ENCODE measurements at regions not wholly inside any gene's neighbourhood (a gene's known extent, or its start where the extent isn't known, plus 50 kb on each side); places are given as distances from the start of the nearest gene placed in this dataset.
"Not testable (repeated sequence)": the region's sequence is repeated elsewhere in the genome, so short reads cannot be mapped to it uniquely, and the experiment has no call there.

GRCh38 chr3:27813255-27813654, 91.1 kb upstream of the EOMES start:
- no peak overlapping the region for H3K27ac ChIP-seq (ENCODE audit: low read length)
- no peaks in the 10 kb centered on the region for H3K27me3 ChIP-seq (ENCODE audit: control insufficient read depth in 1 of 2, insufficient read depth in 2 of 2, low read length in 2 of 2)
- H3K4me1 ChIP-seq (ENCODE audit: control insufficient read depth, insufficient read depth, low read length), result no peaks in the 10 kb centered on the region
- H3K4me3 ChIP-seq (ENCODE audit: low read length in 2 of 2), result no peak overlapping the region
- no peaks in the 10 kb centered on the region for H3K36me3 ChIP-seq (ENCODE audit: control insufficient read depth in 2 of 2, insufficient read depth in 2 of 2, low read length in 2 of 2)
- no peak overlapping the region for H3K9ac ChIP-seq (ENCODE audit: low read length in 2 of 2)
- no peaks in the 10 kb centered on the region for H3K9me3 ChIP-seq (ENCODE audit: control insufficient read depth in 2 of 2, low read length in 2 of 2)

- not testable (repeated sequence) for H3K36me3 ChIP-seq (ENCODE audit: control insufficient read depth in 2 of 2, insufficient read depth in 2 of 2, low read length in 2 of 2); H3K4me3 ChIP-seq (ENCODE audit: low read length in 2 of 2); H3K9ac ChIP-seq (ENCODE audit: low read length in 2 of 2); H3K4me1 ChIP-seq (ENCODE audit: control insufficient read depth, insufficient read depth, low read length); H3K27ac ChIP-seq (ENCODE audit: low read length); H3K27me3 ChIP-seq (ENCODE audit: control insufficient read depth in 1 of 2, insufficient read depth in 2 of 2, low read length in 2 of 2); H3K9me3 ChIP-seq (ENCODE audit: control insufficient read depth in 2 of 2, low read length in 2 of 2)
Measured at GRCh38 chr3:27821609-27822008, 99.5 kb upstream of the EOMES start.

- H3K36me3 ChIP-seq (ENCODE audit: control insufficient read depth in 2 of 2, insufficient read depth in 2 of 2, low read length in 2 of 2), result no peaks in the 10 kb centered on the region
- H3K27ac ChIP-seq (ENCODE audit: low read length), result no peak overlapping the region
- H3K9me3 ChIP-seq (ENCODE audit: control insufficient read depth in 2 of 2, low read length in 2 of 2), result no peaks in the 10 kb centered on the region
- no peak overlapping the region for H3K4me3 ChIP-seq (ENCODE audit: low read length in 2 of 2)
- no peaks in the 10 kb centered on the region for H3K27me3 ChIP-seq (ENCODE audit: control insufficient read depth in 1 of 2, insufficient read depth in 2 of 2, low read length in 2 of 2)
- no peaks in the 10 kb centered on the region for H3K4me1 ChIP-seq (ENCODE audit: control insufficient read depth, insufficient read depth, low read length)
- H3K9ac ChIP-seq (ENCODE audit: low read length in 2 of 2), result no peak overlapping the region
Measured at GRCh38 chr3:27824312-27825200, 102.4 kb upstream of the EOMES start.

- H3K36me3 ChIP-seq (ENCODE audit: control insufficient read depth in 2 of 2, insufficient read depth in 2 of 2, low read length in 2 of 2), result no peaks in the 10 kb centered on the region
- H3K4me3 ChIP-seq (ENCODE audit: low read length in 2 of 2), result no peak overlapping the region
Measured at GRCh38 chr3:27826448-27826847, 104.3 kb upstream of the EOMES start.

GRCh38 chr3:27827041-27827440, 104.9 kb upstream of the EOMES start:
- no peaks in the 10 kb centered on the region for H3K27me3 ChIP-seq (ENCODE audit: control insufficient read depth in 1 of 2, insufficient read depth in 2 of 2, low read length in 2 of 2)
- H3K4me3 ChIP-seq (ENCODE audit: low read length in 2 of 2), result no peak overlapping the region
- H3K36me3 ChIP-seq (ENCODE audit: control insufficient read depth in 2 of 2, insufficient read depth in 2 of 2, low read length in 2 of 2), result no peaks in the 10 kb centered on the region
- no peak overlapping the region for H3K9ac ChIP-seq (ENCODE audit: low read length in 2 of 2)
- no peaks in the 10 kb centered on the region for H3K4me1 ChIP-seq (ENCODE audit: control insufficient read depth, insufficient read depth, low read length)
- peaks cover 0 to under 1% of the 10 kb centered on the region in 2 donors for H3K9me3 ChIP-seq (ENCODE audit: control insufficient read depth in 2 of 2, low read length in 2 of 2)
- H3K27ac ChIP-seq (ENCODE audit: low read length), result no peak overlapping the region

More at GRCh38 chr3:27826448-27826847, 104.3 kb upstream of the EOMES start:
- H3K4me1 ChIP-seq (ENCODE audit: control insufficient read depth, insufficient read depth, low read length), result no peaks in the 10 kb centered on the region
- no peaks in the 10 kb centered on the region for H3K9me3 ChIP-seq (ENCODE audit: control insufficient read depth in 2 of 2, low read length in 2 of 2)
- H3K9ac ChIP-seq (ENCODE audit: low read length in 2 of 2), result no peak overlapping the region
- no peaks in the 10 kb centered on the region for H3K27me3 ChIP-seq (ENCODE audit: control insufficient read depth in 1 of 2, insufficient read depth in 2 of 2, low read length in 2 of 2)
- no peak overlapping the region for H3K27ac ChIP-seq (ENCODE audit: low read length)

- Histone ChIP-seq H3K4me3 (ENCODE audit: low read length in 2 of 2) (no peak overlapping the region), H3K27ac (ENCODE audit: low read length) (no peak overlapping the region), H3K4me1 (ENCODE audit: control insufficient read depth, insufficient read depth, low read length) (no peaks in the 10 kb centered on the region), H3K27me3 (ENCODE audit: control insufficient read depth in 1 of 2, insufficient read depth in 2 of 2, low read length in 2 of 2) (no peaks in the 10 kb centered on the region), H3K9me3 (ENCODE audit: control insufficient read depth in 2 of 2, low read length in 2 of 2) (no peaks in the 10 kb centered on the region), H3K9ac (ENCODE audit: low read length in 2 of 2) (no peak overlapping the region), H3K36me3 (ENCODE audit: control insufficient read depth in 2 of 2, insufficient read depth in 2 of 2, low read length in 2 of 2) (no peaks in the 10 kb centered on the region)
Measured at GRCh38 chr3:27840807-27841594, 118.9 kb upstream of the EOMES start.

GRCh38 chr3:27844052-27844675, 122.0 kb upstream of the EOMES start:
- Histone ChIP-seq H3K4me1 (ENCODE audit: control insufficient read depth, insufficient read depth, low read length) (no peaks in the 10 kb centered on the region), H3K9me3 (ENCODE audit: control insufficient read depth in 2 of 2, low read length in 2 of 2) (no peaks in the 10 kb centered on the region), H3K4me3 (ENCODE audit: low read length in 2 of 2) (no peak overlapping the region), H3K27me3 (ENCODE audit: control insufficient read depth in 1 of 2, insufficient read depth in 2 of 2, low read length in 2 of 2) (no peaks in the 10 kb centered on the region), H3K27ac (ENCODE audit: low read length) (no peak overlapping the region), H3K9ac (ENCODE audit: low read length in 2 of 2) (no peak overlapping the region), H3K36me3 (ENCODE audit: control insufficient read depth in 2 of 2, insufficient read depth in 2 of 2, low read length in 2 of 2) (no peaks in the 10 kb centered on the region)

GRCh38 chr3:27847697-27848096, 125.6 kb upstream of the EOMES start:
- H3K9ac ChIP-seq (ENCODE audit: low read length in 2 of 2), result no peak overlapping the region
- H3K4me1 ChIP-seq (ENCODE audit: control insufficient read depth, insufficient read depth, low read length), result no peaks in the 10 kb centered on the region
- no peaks in the 10 kb centered on the region for H3K27me3 ChIP-seq (ENCODE audit: control insufficient read depth in 1 of 2, insufficient read depth in 2 of 2, low read length in 2 of 2)
- H3K36me3 ChIP-seq (ENCODE audit: control insufficient read depth in 2 of 2, insufficient read depth in 2 of 2, low read length in 2 of 2), result no peaks in the 10 kb centered on the region
- H3K27ac ChIP-seq (ENCODE audit: low read length), result no peak overlapping the region
- H3K4me3 ChIP-seq (ENCODE audit: low read length in 2 of 2), result no peak overlapping the region
- peaks cover 0 to 3% of the 10 kb centered on the region in 2 donors for H3K9me3 ChIP-seq (ENCODE audit: control insufficient read depth in 2 of 2, low read length in 2 of 2)

- no peaks in the 10 kb centered on the region for H3K27me3 ChIP-seq (ENCODE audit: control insufficient read depth in 1 of 2, insufficient read depth in 2 of 2, low read length in 2 of 2)
- H3K36me3 ChIP-seq (ENCODE audit: control insufficient read depth in 2 of 2, insufficient read depth in 2 of 2, low read length in 2 of 2), result no peaks in the 10 kb centered on the region
- H3K4me1 ChIP-seq (ENCODE audit: control insufficient read depth, insufficient read depth, low read length), result no peaks in the 10 kb centered on the region
- H3K27ac ChIP-seq (ENCODE audit: low read length), result no peak overlapping the region
- H3K9me3 ChIP-seq (ENCODE audit: control insufficient read depth in 2 of 2, low read length in 2 of 2), result peaks cover 0 to 5% of the 10 kb centered on the region in 2 donors
- H3K4me3 ChIP-seq (ENCODE audit: low read length in 2 of 2), result no peak overlapping the region
- H3K9ac ChIP-seq (ENCODE audit: low read length in 2 of 2), result no peak overlapping the region
Measured at GRCh38 chr3:27848826-27849225, 126.7 kb upstream of the EOMES start.

- Histone ChIP-seq H3K4me3 (ENCODE audit: low read length in 2 of 2) (no peak overlapping the region), H3K9me3 (ENCODE audit: control insufficient read depth in 2 of 2, low read length in 2 of 2) (peaks cover 2 to 4% of the 10 kb centered on the region in 2 donors), H3K9ac (ENCODE audit: low read length in 2 of 2) (no peak overlapping the region), H3K36me3 (ENCODE audit: control insufficient read depth in 2 of 2, insufficient read depth in 2 of 2, low read length in 2 of 2) (no peaks in the 10 kb centered on the region), H3K4me1 (ENCODE audit: control insufficient read depth, insufficient read depth, low read length) (no peaks in the 10 kb centered on the region), H3K27me3 (ENCODE audit: control insufficient read depth in 1 of 2, insufficient read depth in 2 of 2, low read length in 2 of 2) (no peaks in the 10 kb centered on the region), H3K27ac (ENCODE audit: low read length) (no peak overlapping the region)
Measured at GRCh38 chr3:27859821-27860220, 137.7 kb upstream of the EOMES start.
